Upper lobe of left lung (tissue), 6 donors: ENCODE measurements at regions not wholly inside any gene's neighbourhood (a gene's known extent, or its start where the extent isn't known, plus 50 kb on each side); places are given as distances from the start of the nearest gene placed in this dataset.

Experiments
- ATAC-seq, 2 donors: fragments of 200-7000 bp; cut with Tn5 transposase; one replicate each; pipeline ENCODE4 v1.9.1; 2022; ENCODE audit warnings: mild to moderate bottlenecking in 2 of 2, moderate library complexity in 2 of 2; ENCODE audit not compliant: low FRiP score in 2 of 2
- DNase-seq, 2 donors: peaks; one replicate each; pipeline ENCODE4 v3.0.0-alpha.2; 2019 to 2020
- H3K27ac ChIP-seq, 4 donors: fragments of 200-600 bp; sonication (generic); one replicate each; pipeline ENCODE4 v1.5.1; 2016 to 2019
- H3K27me3 ChIP-seq, 4 donors: fragments of 200-600 bp; sonication (generic); one replicate each; pipeline ENCODE4 v1.5.1; 2017 to 2019
- H3K36me3 ChIP-seq, 4 donors: fragments of 200-600 bp; sonication (generic); one replicate each; pipeline ENCODE4 v1.5.1; 2016 to 2019
- H3K4me1 ChIP-seq, 4 donors: fragments of 200-600 bp; sonication (generic); one replicate each; pipeline ENCODE4 v1.5.1; 2018 to 2019
- H3K4me3 ChIP-seq, 4 donors: fragments of 200-600 bp; sonication (generic); one replicate each; pipeline ENCODE4 v1.5.1; 2017 to 2019; ENCODE audit warnings: mild to moderate bottlenecking in 2 of 4, moderate library complexity in 1 of 4
- H3K9me3 ChIP-seq, 4 donors: fragments of 200-600 bp; sonication (generic); one replicate each; pipeline ENCODE4 v1.5.1; 2018 to 2019
- EP300 ChIP-seq, 4 donors: sonication (generic); formaldehyde crosslinking; IDR thresholded peaks; one replicate each; pipeline ENCODE4 v1.5.1; 2017; ENCODE audit warnings: antibody characterized with exemption in 4 of 4, control low read depth in 2 of 4
- POLR2A ChIP-seq, 4 donors: fragments of 450-650 bp; IDR thresholded peaks; one replicate each; pipeline ENCODE4 v1.5.1; 2016 to 2017; ENCODE audit warnings: antibody characterized with exemption in 4 of 4, mild to moderate bottlenecking in 2 of 4
- POLR2AphosphoS5 ChIP-seq, 2 donors: sonication (generic); formaldehyde crosslinking; IDR thresholded peaks; one replicate each; pipeline ENCODE4 v1.5.1; 2017; ENCODE audit warnings: antibody characterized with exemption in 2 of 2
- WGBS, 2 donors: methylation state at CpG; one replicate each; pipeline ENCODE4 v1.1.5; 2017 to 2018; 5-methylcytosine and 5-hydroxymethylcytosine counted together
- TF ChIP-seq, protein P1 (sequence below), 6 experiments: fragments of 450-650 bp in 4 of 6; fragments of 200-600 bp in 2 of 6; sonication (generic) in 2 of 6; IDR thresholded peaks; one replicate each; pipeline ENCODE4 v1.5.1; 2016 to 2019; ENCODE audit warnings: antibody characterized with exemption in 6 of 6
- donor health status: DM: no; HTN: no; CAD: no; lungs with moderate emphysema.
- donor health status: DM: no; HTN: yes; CAD: no; lungs with severe emphysema.

DNA sequence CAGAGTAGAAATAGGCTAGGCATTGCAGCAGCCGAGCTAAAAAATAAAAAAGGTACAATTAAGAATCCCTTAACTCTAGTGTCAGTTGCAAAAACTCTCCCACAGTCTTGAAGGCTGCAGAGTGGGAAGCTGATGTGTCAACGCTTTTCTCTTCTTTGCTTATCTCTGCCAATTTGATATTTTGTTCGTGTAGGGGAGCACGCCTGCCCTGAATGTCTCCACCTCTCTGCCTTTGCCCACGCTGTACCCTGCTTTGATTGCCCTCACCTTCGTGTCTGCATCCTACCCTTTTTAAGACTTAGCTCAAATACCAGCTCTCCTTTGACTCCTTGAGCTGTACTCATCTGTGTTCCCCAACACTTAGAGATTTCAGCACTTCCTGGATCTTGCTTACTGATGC, 155.4 kb upstream of the CADPS start:
- Histone ChIP-seq H3K4me3 (no peak overlapping the region), H3K9me3 (no peaks in the 10 kb centered on the region), H3K4me1 (no peaks in the 10 kb centered on the region), H3K27ac (no peak overlapping the region), H3K36me3 (no peaks in the 10 kb centered on the region), H3K27me3 (no peaks in the 10 kb centered on the region)
- ATAC-seq (no peak), DNase-seq (no peak)
- 56 to 61% methylated on average over 6 of the region's 6 CpGs for WGBS, 2 donors
- TF ChIP-seq POLR2AphosphoS5 (IDR thresholded peaks at IDR 0.05) (no peak), POLR2A (IDR thresholded peaks at IDR 0.05) (no peak), EP300 (IDR thresholded peaks at IDR 0.05) (no peak)
- TF ChIP-seq, protein P1, sequence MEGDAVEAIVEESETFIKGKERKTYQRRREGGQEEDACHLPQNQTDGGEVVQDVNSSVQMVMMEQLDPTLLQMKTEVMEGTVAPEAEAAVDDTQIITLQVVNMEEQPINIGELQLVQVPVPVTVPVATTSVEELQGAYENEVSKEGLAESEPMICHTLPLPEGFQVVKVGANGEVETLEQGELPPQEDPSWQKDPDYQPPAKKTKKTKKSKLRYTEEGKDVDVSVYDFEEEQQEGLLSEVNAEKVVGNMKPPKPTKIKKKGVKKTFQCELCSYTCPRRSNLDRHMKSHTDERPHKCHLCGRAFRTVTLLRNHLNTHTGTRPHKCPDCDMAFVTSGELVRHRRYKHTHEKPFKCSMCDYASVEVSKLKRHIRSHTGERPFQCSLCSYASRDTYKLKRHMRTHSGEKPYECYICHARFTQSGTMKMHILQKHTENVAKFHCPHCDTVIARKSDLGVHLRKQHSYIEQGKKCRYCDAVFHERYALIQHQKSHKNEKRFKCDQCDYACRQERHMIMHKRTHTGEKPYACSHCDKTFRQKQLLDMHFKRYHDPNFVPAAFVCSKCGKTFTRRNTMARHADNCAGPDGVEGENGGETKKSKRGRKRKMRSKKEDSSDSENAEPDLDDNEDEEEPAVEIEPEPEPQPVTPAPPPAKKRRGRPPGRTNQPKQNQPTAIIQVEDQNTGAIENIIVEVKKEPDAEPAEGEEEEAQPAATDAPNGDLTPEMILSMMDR (IDR thresholded peaks at IDR 0.05): no peak

DNA sequence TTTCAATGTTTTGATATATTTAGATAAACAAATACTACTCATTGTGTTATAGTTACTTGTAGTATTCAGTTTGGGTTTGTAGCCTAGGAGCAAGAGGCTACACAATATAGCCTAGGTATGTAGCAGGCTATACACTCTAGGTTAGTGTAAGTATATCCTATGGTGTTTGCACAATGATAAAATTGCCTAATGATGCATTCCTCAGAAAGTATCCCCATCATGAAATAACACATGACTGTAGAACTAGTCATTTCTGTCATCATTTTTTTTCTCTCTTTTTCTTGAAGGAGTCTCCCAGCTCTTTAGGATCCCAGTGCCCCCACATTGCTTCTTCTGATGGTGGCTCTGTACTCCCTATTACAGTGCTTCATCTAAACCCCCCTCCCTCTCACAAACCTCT, 157.7 kb upstream of the CADPS start:
- no peak for ATAC-seq
- Histone ChIP-seq H3K4me3 (no peak overlapping the region), H3K36me3 (no peaks in the 10 kb centered on the region), H3K9me3 (no peaks in the 10 kb centered on the region), H3K27ac (no peak overlapping the region), H3K27me3 (no peaks in the 10 kb centered on the region), H3K4me1 (no peaks in the 10 kb centered on the region)
- TF ChIP-seq POLR2A (IDR thresholded peaks at IDR 0.05) (no peak), EP300 (IDR thresholded peaks at IDR 0.05) (no peak), POLR2AphosphoS5 (IDR thresholded peaks at IDR 0.05) (no peak)
- TF ChIP-seq, protein P1 (IDR thresholded peaks at IDR 0.05): no peak
- no peak for DNase-seq

DNA sequence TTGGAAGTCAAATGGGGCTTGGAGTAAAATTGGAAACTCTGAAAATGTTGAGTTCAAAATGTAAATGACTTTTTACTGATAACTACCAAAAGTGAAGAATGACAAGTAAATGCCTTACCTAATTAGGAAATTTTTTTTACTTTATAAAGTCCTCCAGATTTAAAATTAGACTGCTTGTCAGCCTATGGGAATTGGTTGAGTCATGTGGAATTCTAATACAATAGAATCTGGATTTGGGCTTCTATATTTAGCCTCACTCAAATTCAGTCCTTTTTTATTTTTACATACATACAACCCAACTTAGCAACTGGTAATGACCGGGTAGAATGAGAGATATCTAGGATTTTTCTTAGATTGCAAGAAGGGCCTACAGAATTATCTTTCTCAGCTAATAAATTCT, 158.9 kb upstream of the CADPS start:
- Histone ChIP-seq H3K9me3 (no peaks in the 10 kb centered on the region), H3K27ac (no peak overlapping the region), H3K36me3 (no peaks in the 10 kb centered on the region), H3K27me3 (no peaks in the 10 kb centered on the region), H3K4me1 (no peaks in the 10 kb centered on the region), H3K4me3 (no peak overlapping the region)
- 77 to 87% methylated on average over 1 of the region's 1 CpG for WGBS, 2 donors
- TF ChIP-seq, protein P1 (IDR thresholded peaks at IDR 0.05): no peak
- TF ChIP-seq POLR2AphosphoS5 (IDR thresholded peaks at IDR 0.05) (no peak), POLR2A (IDR thresholded peaks at IDR 0.05) (no peak), EP300 (IDR thresholded peaks at IDR 0.05) (no peak)
- DNase-seq (no peak), ATAC-seq (no peak)

DNA sequence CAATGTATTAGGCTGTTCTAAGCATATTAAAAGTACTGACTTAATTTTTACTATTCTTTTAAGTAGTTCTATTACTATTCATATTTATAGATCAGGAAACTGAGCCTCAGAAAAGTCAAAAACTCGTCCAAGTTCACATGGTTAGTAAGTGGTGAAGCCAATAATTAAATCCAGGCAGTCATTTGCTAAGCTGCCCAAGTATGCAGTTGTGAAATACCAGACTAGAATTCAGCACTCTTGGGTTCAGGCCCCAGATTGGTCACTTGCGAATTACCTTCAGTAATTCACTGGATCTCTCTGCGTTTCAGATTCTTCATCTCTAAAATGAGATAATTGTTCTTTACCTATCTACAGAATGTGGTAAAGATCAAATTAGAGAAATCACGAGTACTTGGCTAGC, 161.9 kb upstream of the CADPS start:
- H3K9me3 ChIP-seq: no peaks in the 10 kb centered on the region
- H3K27me3 ChIP-seq: no peaks in the 10 kb centered on the region
- no peak for ATAC-seq
- H3K27ac ChIP-seq: no peak overlapping the region
- TF ChIP-seq EP300 (IDR thresholded peaks at IDR 0.05) (no peak), POLR2A (IDR thresholded peaks at IDR 0.05) (no peak), POLR2AphosphoS5 (IDR thresholded peaks at IDR 0.05) (no peak)
- TF ChIP-seq, protein P1 (IDR thresholded peaks at IDR 0.05): no peak
- 78 to 81% methylated on average over 4 of the region's 4 CpGs for WGBS, 2 donors
- no peaks in the 10 kb centered on the region for H3K36me3 ChIP-seq
- no peaks in the 10 kb centered on the region for H3K4me1 ChIP-seq
- H3K4me3 ChIP-seq: no peak overlapping the region
- DNase-seq: no peak

DNA sequence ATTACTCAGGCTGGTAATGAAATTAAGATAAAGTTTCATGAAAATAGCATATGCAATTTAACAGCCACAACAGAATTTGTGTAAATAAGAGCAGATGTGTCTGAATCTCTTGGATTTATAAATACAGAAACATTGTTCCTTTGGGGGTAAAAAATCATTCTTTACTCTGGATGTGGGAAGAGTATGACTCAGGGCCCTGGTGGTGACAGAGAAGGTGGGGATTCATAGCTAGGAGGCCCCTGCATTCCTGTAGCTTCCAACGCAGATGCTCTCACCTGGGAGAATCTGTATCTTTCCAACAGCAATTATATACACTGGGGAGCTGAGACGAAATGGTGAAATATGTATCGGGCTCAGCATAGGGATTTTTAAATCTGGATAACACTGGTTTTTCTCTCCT, 167.6 kb upstream of the CADPS start:
- ATAC-seq (no peak), DNase-seq (no peak)
- Histone ChIP-seq H3K4me3 (no peak overlapping the region), H3K36me3 (no peaks in the 10 kb centered on the region), H3K27me3 (no peaks in the 10 kb centered on the region), H3K4me1 (no peaks in the 10 kb centered on the region), H3K27ac (no peak overlapping the region), H3K9me3 (no peaks in the 10 kb centered on the region)
- WGBS, 2 donors: 82 to 88% methylated on average over 3 of the region's 3 CpGs
- TF ChIP-seq, protein P1 (IDR thresholded peaks at IDR 0.05): no peak
- no peak for TF ChIP-seq POLR2AphosphoS5 (IDR thresholded peaks at IDR 0.05)
- TF ChIP-seq POLR2A (IDR thresholded peaks at IDR 0.05): no peak
- no peak for TF ChIP-seq EP300 (IDR thresholded peaks at IDR 0.05)
